Fibroblast of skin of back (primary cell): ENCODE measurements at regions not wholly inside any gene's neighbourhood (a gene's known extent, or its start where the extent isn't known, plus 50 kb on each side); places are given as distances from the start of the nearest gene placed in this dataset.
"Not testable (repeated sequence)": the region's sequence is repeated elsewhere in the genome, so short reads cannot be mapped to it uniquely, and the experiment has no call there.

Experiments
- DNase-seq: peaks from one replicate; pipeline ENCODE4 v3.0.0-alpha.2; 2013

GRCh38 chr10:3402187-3402751 is 229.7 kb upstream of the PITRM1 start:
- no peak for DNase-seq

DNA sequence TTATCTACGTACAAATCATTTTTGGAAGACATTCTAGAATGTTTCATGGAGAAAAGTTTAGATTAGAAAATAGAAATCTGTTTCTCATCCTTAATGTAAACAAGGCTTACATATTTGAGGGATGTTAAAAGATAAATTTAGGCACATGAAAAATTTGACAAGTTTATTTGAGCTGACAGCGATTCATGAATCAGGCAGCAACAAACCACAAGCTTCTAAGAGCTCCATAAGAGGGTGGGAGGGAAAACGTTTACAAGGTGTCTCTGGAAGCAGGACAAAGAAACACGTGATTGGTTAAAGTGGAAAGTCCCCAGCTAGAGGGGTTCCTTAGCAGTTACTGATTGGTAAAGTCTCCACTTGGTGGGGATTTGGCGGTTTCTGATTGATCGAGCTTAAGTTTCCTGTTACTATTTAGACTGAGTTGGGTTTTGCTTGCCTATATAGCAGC is 228.9 kb upstream of the PITRM1 start:
- DNase-seq: peak; percentile 90

GRCh38 chr10:3400348-3400747 is 227.8 kb upstream of the PITRM1 start:
- DNase-seq: peak; percentile 32

- no peak for DNase-seq
These were observed 227.2 kb upstream of the PITRM1 start for GRCh38 chr10:3399756-3400155.

- DNase-seq: peak; percentile 34
These were observed 226.5 kb upstream of the PITRM1 start for GRCh38 chr10:3398825-3399646.

DNA sequence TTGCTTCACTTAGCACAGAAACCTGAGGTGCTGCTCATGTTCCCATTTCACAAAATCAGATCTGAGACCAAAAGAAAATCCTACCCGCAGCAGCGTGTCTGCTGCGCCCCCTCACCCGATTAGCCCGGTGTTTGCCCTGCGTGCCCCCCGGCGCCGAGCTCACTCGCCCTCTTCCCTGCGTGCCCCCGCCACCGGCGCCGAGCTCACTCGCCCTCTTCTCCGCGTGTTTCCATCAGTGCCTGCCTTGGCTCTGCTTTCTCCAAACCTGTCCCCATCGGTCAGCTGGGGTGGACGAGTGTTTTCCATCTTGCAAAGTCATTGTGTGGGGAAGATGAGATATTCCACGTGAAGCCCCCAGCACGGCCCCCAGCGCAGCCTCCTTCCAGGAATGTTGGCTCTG is 225.3 kb upstream of the PITRM1 start:
- no peak for DNase-seq

DNA sequence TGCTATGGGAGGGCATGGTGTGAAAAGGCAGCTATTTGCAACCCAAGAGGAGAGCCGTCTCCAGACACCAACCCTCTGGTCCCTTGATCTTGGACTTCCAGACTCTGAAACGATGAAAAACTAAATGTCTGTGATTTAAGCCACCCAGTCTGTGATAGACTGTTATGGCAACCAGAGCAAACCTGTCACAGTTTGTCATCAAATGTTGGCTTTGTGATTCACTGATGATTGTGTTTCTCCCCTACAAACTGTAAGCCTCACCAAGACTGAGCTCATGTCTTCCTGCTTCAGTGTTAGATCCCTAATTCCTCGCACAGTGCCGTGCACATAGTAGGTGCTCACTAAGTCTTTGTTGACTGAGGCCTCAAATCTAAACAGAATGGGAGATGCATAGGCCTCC is 224.6 kb upstream of the PITRM1 start:
- DNase-seq: peak; percentile 51

- no peak for DNase-seq
These were observed 223.5 kb upstream of the PITRM1 start for GRCh38 chr10:3396116-3396515.

DNA sequence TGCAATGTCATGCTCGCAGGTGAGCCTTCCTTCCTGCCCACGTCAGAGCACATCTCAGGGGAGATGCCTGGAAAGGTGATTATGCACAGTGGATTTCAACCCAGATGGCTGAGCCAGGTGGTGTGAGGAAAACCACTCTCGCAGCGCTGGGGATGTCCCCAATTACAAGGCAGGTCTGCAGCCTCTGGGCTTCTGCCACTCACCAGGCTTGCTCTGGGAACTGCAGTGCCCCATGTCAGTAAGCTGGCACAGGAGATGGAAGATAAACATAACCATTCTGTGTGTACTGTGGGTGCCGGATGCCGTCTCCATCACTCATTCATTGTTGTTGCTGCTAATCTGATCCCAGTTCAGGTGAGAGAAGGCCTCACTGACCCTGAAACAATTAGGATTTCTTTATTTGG is 222.9 kb upstream of the PITRM1 start:
- DNase-seq: no peak

GRCh38 chr10:3395041-3395440 is 222.5 kb upstream of the PITRM1 start:
- DNase-seq: peak; percentile 17

GRCh38 chr10:3393958-3394357 is 221.4 kb upstream of the PITRM1 start:
- no peak for DNase-seq

GRCh38 chr10:3391657-3392056 is 219.1 kb upstream of the PITRM1 start:
- DNase-seq: no peak

GRCh38 chr10:3389130-3389529 is 216.5 kb upstream of the PITRM1 start:
- no peak for DNase-seq

GRCh38 chr10:3385487-3385886 is 212.9 kb upstream of the PITRM1 start:
- DNase-seq: no peak

- no peak for DNase-seq
These were observed 209.5 kb upstream of the PITRM1 start for GRCh38 chr10:3382092-3382491.

GRCh38 chr10:3380406-3381050 is 207.9 kb upstream of the PITRM1 start:
- DNase-seq: no peak

DNA sequence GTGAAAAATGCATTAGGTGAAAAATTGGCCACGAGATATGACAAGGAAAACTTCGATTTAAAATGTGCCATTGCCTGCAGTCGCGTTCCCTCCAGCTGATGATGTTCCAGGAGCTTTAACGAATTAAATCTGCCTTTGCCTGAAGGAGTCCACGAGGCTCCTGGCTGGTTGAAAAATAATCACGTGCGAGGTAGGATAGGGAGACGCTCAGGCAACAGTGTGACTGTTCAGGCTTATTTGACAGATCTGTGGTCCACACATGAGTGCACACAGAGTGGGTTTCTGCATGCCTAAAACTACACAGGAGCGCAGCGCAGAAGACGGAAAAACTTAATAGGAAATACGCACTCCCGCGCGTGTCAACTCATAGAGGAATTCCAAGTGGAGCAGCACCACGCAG is 204.0 kb upstream of the PITRM1 start:
- no peak for DNase-seq

DNA sequence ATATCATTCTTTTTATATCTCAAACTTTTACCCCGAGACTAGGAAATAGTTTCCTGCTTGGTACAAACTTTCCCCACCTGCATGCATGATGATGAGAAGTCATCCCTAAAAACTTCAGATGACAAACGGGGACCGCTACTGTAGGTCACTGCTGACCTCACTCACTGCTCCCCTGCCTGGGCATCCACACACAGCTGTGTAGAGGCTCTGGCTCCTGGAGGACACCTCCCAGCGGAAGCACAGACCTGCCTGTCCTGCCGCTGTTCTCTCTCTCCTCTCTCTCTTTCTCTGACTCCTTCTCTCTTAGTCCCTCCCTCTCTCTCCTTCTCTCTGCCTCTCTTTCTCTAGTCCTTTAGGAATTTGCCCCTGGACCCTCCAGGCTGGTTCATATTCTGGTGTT is 202.9 kb upstream of the PITRM1 start:
- DNase-seq: no peak

DNA sequence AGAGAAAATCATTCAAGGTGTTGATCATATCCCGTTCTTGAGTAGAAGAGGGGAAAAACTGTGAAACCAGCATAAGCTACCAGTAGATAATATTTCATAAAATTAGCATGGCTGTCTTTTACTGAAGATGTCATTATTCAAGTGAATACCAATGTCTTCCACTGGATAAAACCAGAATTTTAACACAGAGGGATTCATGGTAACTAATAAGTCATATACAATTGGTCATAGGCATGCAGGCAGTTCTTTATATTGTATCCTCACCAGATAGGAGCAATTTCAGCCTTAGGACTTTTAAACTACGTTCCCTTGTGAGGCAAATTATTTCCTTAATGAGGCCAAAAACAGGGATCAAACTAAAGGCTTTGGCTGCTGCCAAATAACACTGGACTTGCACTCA is 202.3 kb upstream of the PITRM1 start:
- DNase-seq: no peak

DNA sequence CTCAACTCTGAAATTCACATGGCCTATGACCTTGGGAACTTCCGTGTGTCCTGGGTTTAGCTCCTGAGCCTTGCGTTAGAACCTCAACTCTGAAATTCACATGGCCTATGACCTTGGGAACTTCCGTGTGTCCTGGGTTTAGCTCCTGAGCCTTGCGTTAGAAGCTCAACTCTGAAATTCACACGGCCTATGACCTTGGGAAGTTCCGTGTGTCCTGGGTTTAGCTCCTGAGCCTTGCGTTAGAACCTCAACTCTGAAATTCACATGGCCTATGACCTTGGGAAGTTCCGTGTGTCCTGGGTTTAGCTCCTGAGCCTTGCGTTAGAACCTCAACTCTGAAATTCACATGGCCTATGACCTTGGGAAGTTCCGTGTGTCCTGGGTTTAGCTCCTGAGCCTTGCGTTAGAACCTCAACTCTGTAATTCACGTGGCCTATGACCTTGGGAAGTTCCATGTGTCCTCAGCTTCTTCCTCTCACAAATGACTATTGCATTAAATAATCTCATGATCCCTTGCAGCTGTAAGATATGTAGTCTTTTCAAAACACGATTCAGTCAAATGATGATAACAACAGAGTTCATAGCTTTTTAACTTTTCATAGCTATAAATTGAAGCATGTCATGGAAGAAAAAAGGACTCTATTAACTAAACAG is 200.9 kb upstream of the PITRM1 start:
- not testable (repeated sequence) for DNase-seq

DNA sequence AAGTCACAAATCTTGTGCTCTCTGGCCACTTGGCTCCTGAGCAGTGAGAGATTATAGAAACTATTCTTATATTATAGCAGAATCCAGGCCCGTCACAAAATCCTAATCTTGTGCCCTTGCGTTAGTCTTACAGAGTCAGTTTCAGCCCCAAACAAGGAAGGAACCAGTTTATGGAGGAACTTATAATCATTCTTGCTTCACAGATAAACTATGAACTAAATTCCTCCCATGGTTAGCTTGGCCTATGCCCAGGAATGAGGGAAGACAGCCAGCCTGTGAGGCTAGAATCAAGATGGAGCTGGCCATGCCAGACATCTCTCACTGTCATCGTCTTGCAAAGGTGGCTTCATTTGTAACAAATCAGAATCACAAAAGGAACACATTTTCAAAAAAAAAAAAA is 199.7 kb upstream of the PITRM1 start:
- DNase-seq: peak; percentile 40

DNA sequence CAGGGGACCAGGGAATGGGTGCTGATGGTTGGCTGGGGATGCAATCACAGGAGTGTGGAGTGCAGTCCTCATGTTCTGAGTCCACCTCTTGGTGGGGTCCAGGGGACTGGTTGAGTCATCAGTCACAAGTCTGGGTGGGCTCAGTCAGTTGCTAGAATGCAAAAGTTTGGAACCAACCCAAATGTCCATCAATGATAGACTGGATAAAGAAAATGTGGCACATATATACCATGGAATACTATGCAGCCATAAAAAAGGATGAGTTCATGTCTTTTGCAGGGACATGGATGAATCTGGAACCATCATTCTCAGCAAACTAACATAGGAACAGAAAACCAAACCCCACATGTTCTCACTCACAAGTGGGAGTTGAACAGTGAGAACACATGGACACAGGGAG is 199.0 kb upstream of the PITRM1 start:
- not testable (repeated sequence) for DNase-seq

- DNase-seq: no peak
These were observed 194.3 kb upstream of the PITRM1 start for GRCh38 chr10:3366735-3367405.
